Liver (tissue), 8 donors: ENCODE measurements at regions not wholly inside any gene's neighbourhood (a gene's known extent, or its start where the extent isn't known, plus 50 kb on each side); places are given as distances from the start of the nearest gene placed in this dataset.

Source experiments
- DNase-seq: peaks from one replicate; pipeline ENCODE4 v3.0.0-alpha.2; 2017; ENCODE audit warnings: low spot score
- H3K27ac ChIP-seq, 2 donors: one replicate each; pipeline ENCODE4 v1.7.0; 2013; ENCODE audit warnings: inconsistent platforms in 2 of 2, low read length in 2 of 2, control low read depth in 1 of 2, low read depth in 1 of 2, mild to moderate bottlenecking in 1 of 2
- H3K27me3 ChIP-seq, 4 donors: one replicate each; pipeline versions ENCODE4 v1.6.1 to v1.7.0; 2013; ENCODE audit warnings: low read length in 3 of 4, inconsistent platforms in 1 of 4, mild to moderate bottlenecking in 1 of 4, moderate library complexity in 1 of 4; ENCODE audit not compliant: control insufficient read depth in 4 of 4, insufficient read depth in 4 of 4
- H3K36me3 ChIP-seq, 4 donors: one replicate each; pipeline versions ENCODE4 v1.6.1 to v1.7.0; 2013; ENCODE audit warnings: low read length in 3 of 4, mild to moderate bottlenecking in 3 of 4, low read depth in 1 of 4, moderate library complexity in 1 of 4; ENCODE audit not compliant: control insufficient read depth in 4 of 4, insufficient read depth in 3 of 4
- H3K4me1 ChIP-seq, 4 donors: one replicate each; pipeline versions ENCODE4 v1.6.1 to v1.7.0; 2013; ENCODE audit warnings: low read length in 3 of 4, mild to moderate bottlenecking in 3 of 4, moderate library complexity in 1 of 4; ENCODE audit not compliant: control insufficient read depth in 4 of 4, insufficient read depth in 4 of 4
- H3K4me3 ChIP-seq, 3 donors: one replicate each; pipeline versions ENCODE4 v1.6.1 to v1.7.0; 2013; ENCODE audit warnings: low read length in 3 of 3, control low read depth in 1 of 3, low read depth in 1 of 3, mild to moderate bottlenecking in 1 of 3
- H3K9ac ChIP-seq, 2 donors: one replicate each; pipeline ENCODE4 v1.7.0; 2013; ENCODE audit warnings: low read length in 2 of 2, mild to moderate bottlenecking in 2 of 2, moderate library complexity in 2 of 2, control low read depth in 1 of 2, low read depth in 1 of 2
- H3K9me3 ChIP-seq, 4 donors: one replicate each; pipeline versions ENCODE4 v1.6.1 to v1.7.0; 2013; ENCODE audit warnings: low read length in 3 of 4; ENCODE audit not compliant: control insufficient read depth in 4 of 4
- ATF3 ChIP-seq: IDR thresholded peaks from 2 replicates; pipeline ENCODE4 v1.6.1; 2016; ENCODE audit warnings: antibody characterized with exemption
- CTCF ChIP-seq: fragments of 150-350 bp; IDR thresholded peaks from 2 replicates; pipeline ENCODE4 v1.5.1; 2017; ENCODE audit warnings: improper control_type of control experiment, low read depth, low read length; ENCODE audit not compliant: missing input control
- EGR1 ChIP-seq, 2 donors: IDR thresholded peaks; 2 replicates each; pipeline ENCODE4 v1.6.1; 2016 to 2018; ENCODE audit warnings: antibody characterized with exemption in 2 of 2, low read depth in 2 of 2
- FOXA1 ChIP-seq: IDR thresholded peaks from 2 replicates; pipeline ENCODE4 v1.6.1; 2016; ENCODE audit warnings: antibody characterized with exemption
- GABPA ChIP-seq, 2 donors: IDR thresholded peaks in 1 of 2; conservative IDR thresholded peaks in 1 of 2; 2 replicates each; pipeline ENCODE4 v1.6.1; 2016; ENCODE audit warnings: antibody characterized with exemption in 2 of 2, mild to moderate bottlenecking in 1 of 2, moderate library complexity in 1 of 2
- HNF4G ChIP-seq: IDR thresholded peaks from 2 replicates; pipeline ENCODE4 v1.6.1; 2016; ENCODE audit warnings: antibody characterized with exemption
- MAX ChIP-seq: IDR thresholded peaks from 2 replicates; pipeline ENCODE4 v1.6.1; 2016; ENCODE audit warnings: antibody characterized with exemption
- NR2F2 ChIP-seq: IDR thresholded peaks from 2 replicates; pipeline ENCODE4 v1.6.1; 2016; ENCODE audit warnings: antibody characterized with exemption
- RAD21 ChIP-seq, 2 donors: IDR thresholded peaks; 2 replicates each; pipeline ENCODE4 v1.6.1; 2016; ENCODE audit warnings: antibody characterized with exemption in 2 of 2, mild to moderate bottlenecking in 2 of 2
- REST ChIP-seq: IDR thresholded peaks from 2 replicates; pipeline ENCODE4 v1.6.1; 2016; ENCODE audit warnings: antibody characterized with exemption, mild to moderate bottlenecking
- RXRA ChIP-seq, 2 donors: IDR thresholded peaks; 2 replicates each; pipeline ENCODE4 v1.6.1; 2017 to 2018; ENCODE audit warnings: antibody characterized with exemption in 2 of 2, mild to moderate bottlenecking in 1 of 2
- TAF1 ChIP-seq: conservative IDR thresholded peaks from 2 replicates; pipeline ENCODE4 v1.6.1; 2016; ENCODE audit warnings: antibody characterized with exemption, mild to moderate bottlenecking
- YY1 ChIP-seq: IDR thresholded peaks from 2 replicates; pipeline ENCODE4 v1.6.1; 2016; ENCODE audit warnings: antibody characterized with exemption, mild to moderate bottlenecking
- ZBTB33 ChIP-seq: IDR thresholded peaks from 2 replicates; pipeline ENCODE4 v1.6.1; 2016; ENCODE audit warnings: antibody characterized with exemption
- WGBS: extraction: QIAGEN DNeasy Blood & Tissue Kit; methylation state at CpG from one replicate; pipeline ENCODE4 v1.1.7; 2013; 5-methylcytosine and 5-hydroxymethylcytosine counted together
- donor health status: healthy.
- donor health status: healthy.
- donor health status: healthy.
- donor health status: healthy.
- donor health status: healthy.

GRCh38 chr5:74118071-74118470 is 492.1 kb downstream of the ARHGEF28 start:
- no peaks in the 10 kb centered on the region for H3K27me3 ChIP-seq
- H3K36me3 ChIP-seq: no peaks in the 10 kb centered on the region
- H3K27ac ChIP-seq: no peak overlapping the region
- no peak overlapping the region for H3K9ac ChIP-seq
- 47% methylated on average over 2 of the region's 2 CpGs for whole genome bisulfite sequencing
- H3K9me3 ChIP-seq: peaks cover 0 to 3% (median 1%) of the 10 kb centered on the region in 4 donors
- H3K4me1 ChIP-seq: no peaks in the 10 kb centered on the region
- DNase-seq: no peak
- H3K4me3 ChIP-seq: no peak overlapping the region
- TF ChIP-seq CTCF (no peak), YY1 (no peak), GABPA (IDR thresholded peaks at IDR 0.05 in 1 of 2, conservative IDR thresholded peaks at IDR 0.05 in 1 of 2) (no peak), RAD21 (IDR thresholded peaks at IDR 0.05) (no peak)

- no peak overlapping the region for H3K27ac ChIP-seq
- no peak overlapping the region for H3K4me3 ChIP-seq
- TF ChIP-seq CTCF (no peak), EGR1 (IDR thresholded peaks at IDR 0.05; ENCODE audit: low read depth in 2 of 2) (no peak), RAD21 (IDR thresholded peaks at IDR 0.05) (no peak), REST (no peak), GABPA (IDR thresholded peaks at IDR 0.05 in 1 of 2, conservative IDR thresholded peaks at IDR 0.05 in 1 of 2) (no peak), FOXA1 (no peak), MAX (no peak), ZBTB33 (no peak), TAF1 (no peak), HNF4G (no peak), RXRA (IDR thresholded peaks at IDR 0.05) (no peak), YY1 (no peak), NR2F2 (no peak), ATF3 (no peak)
- H3K9ac ChIP-seq: no peak overlapping the region
- H3K27me3 ChIP-seq: no peaks in the 10 kb centered on the region
- no peak for DNase-seq
- WGBS: 60% methylated on average over 3 of the region's 3 CpGs
- peaks cover 0 to 3% (median 1%) of the 10 kb centered on the region in 4 donors for H3K9me3 ChIP-seq
- H3K36me3 ChIP-seq: no peaks in the 10 kb centered on the region
- H3K4me1 ChIP-seq: no peaks in the 10 kb centered on the region
Measured at GRCh38 chr5:74116984-74117383, 491.0 kb downstream of the ARHGEF28 start.
